Tibial nerve (tissue), 4 donors: ENCODE measurements at regions not wholly inside any gene's neighbourhood (a gene's known extent, or its start where the extent isn't known, plus 50 kb on each side); places are given as distances from the start of the nearest gene placed in this dataset.
"Not testable (repeated sequence)": the region's sequence is repeated elsewhere in the genome, so short reads cannot be mapped to it uniquely, and the experiment has no call there.

Experiments used
- DNase-seq, 2 donors: peaks; one replicate each; pipeline ENCODE4 v3.0.0-alpha.2; 2019; ENCODE audit warnings: low spot score in 2 of 2
- H3K27ac ChIP-seq, 4 donors: fragments of 200-600 bp; sonication (generic) in 3 of 4; one replicate each; pipeline ENCODE4 v1.5.1; 2017 to 2019; ENCODE audit warnings: mild to moderate bottlenecking in 1 of 4
- H3K27me3 ChIP-seq, 2 donors: fragments of 200-600 bp; sonication (generic) in 1 of 2; one replicate each; pipeline versions ENCODE4 v1.5.1 to v1.6.0; 2017 to 2019
- H3K36me3 ChIP-seq, 3 donors: fragments of 200-600 bp; sonication (generic); one replicate each; pipeline ENCODE4 v1.5.1; 2018 to 2019
- H3K4me1 ChIP-seq, 4 donors: fragments of 200-600 bp; sonication (generic) in 3 of 4; one replicate each; pipeline ENCODE4 v1.5.1; 2017 to 2019
- H3K4me3 ChIP-seq, 4 donors: fragments of 200-600 bp; sonication (generic) in 3 of 4; one replicate each; pipeline ENCODE4 v1.5.1; 2017 to 2019; ENCODE audit warnings: mild to moderate bottlenecking in 1 of 4, moderate library complexity in 1 of 4
- H3K9me3 ChIP-seq, 4 donors: fragments of 200-600 bp; sonication (generic) in 3 of 4; one replicate each; pipeline ENCODE4 v1.5.1; 2017 to 2019
- CTCF ChIP-seq, 5 experiments: fragments of 200-600 bp in 3 of 5; fragments of 450-650 bp in 2 of 5; sonication (generic) in 3 of 5; IDR thresholded peaks; one replicate each; pipeline ENCODE4 v1.5.1; 2016 to 2019; ENCODE audit warnings: antibody characterized with exemption in 5 of 5, mild to moderate bottlenecking in 3 of 5, moderate library complexity in 2 of 5
- EP300 ChIP-seq, 2 donors: sonication (generic); formaldehyde crosslinking; IDR thresholded peaks; one replicate each; pipeline ENCODE4 v1.6.1; 2017; ENCODE audit warnings: antibody characterized with exemption in 2 of 2, mild to moderate bottlenecking in 1 of 2
- POLR2A ChIP-seq, 2 donors: fragments of 450-650 bp; IDR thresholded peaks; one replicate each; pipeline ENCODE4 v1.6.1; 2017; ENCODE audit warnings: antibody characterized with exemption in 2 of 2, mild to moderate bottlenecking in 2 of 2, moderate library complexity in 2 of 2
- WGBS, 2 donors: methylation state at CpG; one replicate each; pipeline ENCODE4 v1.1.5; 2018; 5-methylcytosine and 5-hydroxymethylcytosine counted together

GRCh38 chr4:170691168-170691567, 601.4 kb upstream of the AADAT start:
- H3K27me3 ChIP-seq: no peaks in the 10 kb centered on the region
- H3K4me1 ChIP-seq: no peaks in the 10 kb centered on the region
- no peaks in the 10 kb centered on the region for H3K36me3 ChIP-seq
- TF ChIP-seq EP300 (IDR thresholded peaks at IDR 0.05): no peak
- no peak for TF ChIP-seq CTCF (IDR thresholded peaks at IDR 0.05)
- no peak for TF ChIP-seq POLR2A (IDR thresholded peaks at IDR 0.05)
- no peak for DNase-seq
- no peaks in the 10 kb centered on the region for H3K9me3 ChIP-seq
- no peak overlapping the region for H3K27ac ChIP-seq
- H3K4me3 ChIP-seq: no peak overlapping the region

- no peak overlapping the region for H3K4me3 ChIP-seq
- DNase-seq: no peak
- H3K27ac ChIP-seq: no peak overlapping the region
- WGBS, 2 donors: 91 to 95% methylated on average over 6 of the region's 6 CpGs
- H3K9me3 ChIP-seq: no peaks in the 10 kb centered on the region
- no peaks in the 10 kb centered on the region for H3K27me3 ChIP-seq
- TF ChIP-seq CTCF (IDR thresholded peaks at IDR 0.05) (no peak), POLR2A (IDR thresholded peaks at IDR 0.05) (no peak), EP300 (IDR thresholded peaks at IDR 0.05) (no peak)
- no peaks in the 10 kb centered on the region for H3K4me1 ChIP-seq
- no peaks in the 10 kb centered on the region for H3K36me3 ChIP-seq
Observed at GRCh38 chr4:170687751-170688150, 598.0 kb upstream of the AADAT start.

- not testable (repeated sequence) for H3K36me3 ChIP-seq, H3K4me1 ChIP-seq, H3K27ac ChIP-seq, DNase-seq, H3K27me3 ChIP-seq, H3K9me3 ChIP-seq, H3K4me3 ChIP-seq
- WGBS, 2 donors: 79 to 81% methylated on average over 4 of the region's 4 CpGs
Observed at GRCh38 chr4:170685701-170686100, 595.9 kb upstream of the AADAT start.

GRCh38 chr4:170682558-170683294, 593.0 kb upstream of the AADAT start:
- Histone ChIP-seq H3K36me3 (no peaks in the 10 kb centered on the region), H3K9me3 (no peaks in the 10 kb centered on the region), H3K27ac (no peak overlapping the region), H3K4me1 (no peaks in the 10 kb centered on the region), H3K4me3 (no peak overlapping the region), H3K27me3 (no peaks in the 10 kb centered on the region)
- DNase-seq: no peak
- 34 to 42% methylated on average over 5 of the region's 5 CpGs for WGBS, 2 donors
- TF ChIP-seq POLR2A (IDR thresholded peaks at IDR 0.05) (no peak), CTCF (IDR thresholded peaks at IDR 0.05) (no peak), EP300 (IDR thresholded peaks at IDR 0.05) (no peak)

- not testable (repeated sequence) for H3K9me3 ChIP-seq, H3K36me3 ChIP-seq, DNase-seq, H3K27me3 ChIP-seq, H3K4me3 ChIP-seq, H3K4me1 ChIP-seq, H3K27ac ChIP-seq
- WGBS, 2 donors: 42 to 43% methylated on average over 5 of the region's 5 CpGs
Observed at GRCh38 chr4:170682087-170682486, 592.3 kb upstream of the AADAT start.

GRCh38 chr4:170675568-170676262, 586.0 kb upstream of the AADAT start:
- WGBS, 2 donors: 81 to 88% methylated on average over 2 of the region's 2 CpGs
- Histone ChIP-seq H3K4me1 (no peaks in the 10 kb centered on the region), H3K9me3 (no peaks in the 10 kb centered on the region)

More at GRCh38 chr4:170675568-170676262, 586.0 kb upstream of the AADAT start:
- Histone ChIP-seq H3K27me3 (no peaks in the 10 kb centered on the region), H3K36me3 (no peaks in the 10 kb centered on the region), H3K4me3 (no peak overlapping the region), H3K27ac (no peak overlapping the region)
- TF ChIP-seq CTCF (IDR thresholded peaks at IDR 0.05) (no peak), EP300 (IDR thresholded peaks at IDR 0.05) (no peak), POLR2A (IDR thresholded peaks at IDR 0.05) (no peak)
- no peak for DNase-seq
